ENCODE measurements at regions not wholly inside any gene's neighbourhood (a gene's known extent, or its start where the extent isn't known, plus 50 kb on each side); places are given as distances from the start of the nearest gene placed in this dataset.

- TF ChIP-seq TAF1 (IDR thresholded peaks at IDR 0.05; ENCODE audit: borderline replicate concordance, insufficient read depth, low read length) (no peak), FOXP2 (optimal IDR thresholded peaks at IDR 0.05; ENCODE audit: borderline replicate concordance, extremely low read depth, extremely low read length, insufficient read depth) (no peak)
Observed at GRCh38 chr9:82912645-82913044, 150.3 kb downstream of the RASEF start.

- TF ChIP-seq SIN3A (IDR thresholded peaks at IDR 0.05; ENCODE audit: borderline replicate concordance, insufficient read depth, low read length) (no peak), POLR2AphosphoS5 (IDR thresholded peaks at IDR 0.05; ENCODE audit: low read depth, low read length) (no peak)
Observed at GRCh38 chr9:82920154-82920553, 142.8 kb downstream of the RASEF start.

GRCh38 chr9:82922686-82923085 lies 140.3 kb downstream of the RASEF start:
- TF ChIP-seq TAF1 (IDR thresholded peaks at IDR 0.05; ENCODE audit: borderline replicate concordance, insufficient read depth, low read length) (no peak), SIN3A (IDR thresholded peaks at IDR 0.05; ENCODE audit: borderline replicate concordance, insufficient read depth, low read length) (no peak), REST (IDR thresholded peaks at IDR 0.05; ENCODE audit: insufficient read depth in 1 of 2, low read depth in 2 of 2, low read length in 2 of 2) (no peak), POLR2AphosphoS5 (IDR thresholded peaks at IDR 0.05; ENCODE audit: low read depth, low read length) (no peak)

GRCh38 chr9:82923092-82923911 lies 139.6 kb downstream of the RASEF start:
- TF ChIP-seq REST (IDR thresholded peaks at IDR 0.05; ENCODE audit: insufficient read depth in 1 of 2, low read depth in 2 of 2, low read length in 2 of 2) (no peak), SIN3A (IDR thresholded peaks at IDR 0.05; ENCODE audit: borderline replicate concordance, insufficient read depth, low read length) (no peak), POLR2AphosphoS5 (IDR thresholded peaks at IDR 0.05; ENCODE audit: low read depth, low read length) (no peak), FOXP2 (optimal IDR thresholded peaks at IDR 0.05; ENCODE audit: borderline replicate concordance, extremely low read depth, extremely low read length, insufficient read depth) (no peak), TAF1 (IDR thresholded peaks at IDR 0.05; ENCODE audit: borderline replicate concordance, insufficient read depth, low read length) (no peak)

- TF ChIP-seq POLR2AphosphoS5 (IDR thresholded peaks at IDR 0.05; ENCODE audit: low read depth, low read length) (no peak), TAF1 (IDR thresholded peaks at IDR 0.05; ENCODE audit: borderline replicate concordance, insufficient read depth, low read length) (no peak), REST (IDR thresholded peaks at IDR 0.05; ENCODE audit: insufficient read depth in 1 of 2, low read depth in 2 of 2, low read length in 2 of 2) (no peak), SIN3A (IDR thresholded peaks at IDR 0.05; ENCODE audit: borderline replicate concordance, insufficient read depth, low read length) (no peak), FOXP2 (optimal IDR thresholded peaks at IDR 0.05; ENCODE audit: borderline replicate concordance, extremely low read depth, extremely low read length, insufficient read depth) (no peak)
Observed at GRCh38 chr9:82923912-82924605, 138.9 kb downstream of the RASEF start.

Measured in PFSK-1 (cell line).